GM19438 (cell line): ENCODE measurements at regions not wholly inside any gene's neighbourhood (a gene's known extent, or its start where the extent isn't known, plus 50 kb on each side); places are given as distances from the start of the nearest gene placed in this dataset.
A peak's percentile ranks its signal among the peaks of the same experiment; 100 is the strongest.

Source experiments
- ATAC-seq: cut with Tn5 transposase; IDR thresholded peaks from one replicate; pipeline ENCODE4 v1.9.1; 2021; ENCODE audit warnings: low read depth; ENCODE audit not compliant: unreplicated experiment

DNA sequence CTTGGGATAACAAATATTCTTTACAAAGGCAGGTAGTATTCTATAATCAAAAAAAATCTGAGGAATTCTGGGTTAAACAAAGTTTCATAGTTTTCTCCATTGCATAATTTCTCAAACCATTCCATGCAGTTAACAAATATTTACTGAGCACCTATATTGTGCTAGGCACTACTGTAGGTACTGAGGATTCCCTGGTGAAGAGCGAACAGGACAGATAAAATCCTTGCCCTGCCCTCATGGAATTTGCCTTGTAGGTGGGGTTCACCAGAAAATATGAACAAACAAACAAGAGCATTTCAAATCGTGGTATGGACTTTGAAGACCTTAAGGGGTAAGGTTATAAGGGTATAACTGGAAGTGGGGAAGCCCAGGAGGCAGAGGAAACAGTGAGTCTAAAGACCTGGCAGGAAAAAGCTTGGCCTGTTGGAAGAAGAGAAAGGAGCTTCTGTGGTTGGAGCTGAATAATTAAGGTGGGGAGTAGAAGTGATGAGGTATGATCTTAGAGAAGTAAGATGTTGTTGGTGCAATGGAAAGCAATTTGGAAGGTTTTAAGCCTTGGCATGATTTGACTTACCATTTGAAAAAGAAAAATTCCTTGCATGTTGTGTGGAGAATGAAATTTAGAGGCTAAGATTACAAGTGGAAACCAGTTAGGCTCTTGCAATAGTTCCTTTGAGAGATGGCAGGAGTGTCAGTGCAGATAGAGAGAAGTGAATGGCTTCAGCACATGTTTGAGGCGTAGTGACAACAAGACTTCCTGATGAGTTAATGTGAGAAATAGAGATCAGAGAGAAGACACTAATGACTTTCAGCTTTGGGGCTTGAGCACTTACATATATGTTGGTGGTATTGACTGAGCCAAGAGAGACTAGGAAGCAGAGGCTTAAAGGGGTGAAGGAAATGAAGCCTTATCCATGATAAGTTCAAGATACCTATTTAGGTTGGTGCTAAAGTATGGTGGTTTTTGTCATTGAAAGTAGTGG lies 55.7 kb upstream of the PICALM start:
- ATAC-seq: no peak

DNA sequence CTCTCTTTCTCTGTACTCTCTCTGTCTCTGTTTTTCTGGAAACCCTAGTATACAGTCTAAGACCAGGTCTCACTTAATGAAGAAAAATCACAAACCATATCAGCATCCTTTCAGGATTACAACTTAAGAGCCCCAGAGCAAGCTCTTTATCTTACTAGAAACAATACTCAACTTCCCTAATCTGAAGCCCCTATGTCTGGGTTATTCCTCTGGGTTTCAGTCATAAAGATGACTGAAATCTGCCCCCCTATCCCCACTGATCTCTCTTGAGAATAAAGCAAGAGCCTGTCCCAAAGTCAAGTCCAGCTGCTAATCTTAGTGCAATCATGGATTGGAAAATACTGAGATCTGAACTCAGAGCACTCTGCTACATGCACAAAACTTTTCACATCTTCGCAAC lies 53.9 kb upstream of the PICALM start:
- no peak for ATAC-seq

DNA sequence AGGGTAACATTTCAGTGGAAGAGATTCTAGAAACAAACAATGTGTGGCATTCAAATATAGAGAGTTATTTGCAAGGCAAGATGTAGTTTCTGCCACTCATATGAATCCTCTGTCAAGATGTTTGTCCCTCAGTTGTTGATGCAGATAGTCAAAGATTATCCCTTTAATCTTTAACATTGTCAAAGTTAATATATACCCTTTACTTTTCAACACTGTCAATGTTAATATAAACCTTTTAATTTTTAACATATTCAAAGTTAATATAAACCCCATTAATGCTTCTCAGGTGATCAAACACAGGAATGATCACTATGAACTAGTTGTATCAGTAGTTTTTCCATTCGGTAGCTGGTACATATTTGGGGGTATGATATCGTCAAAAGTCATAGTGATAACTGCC lies 51.9 kb upstream of the PICALM start:
- peak; percentile 31 for ATAC-seq

DNA sequence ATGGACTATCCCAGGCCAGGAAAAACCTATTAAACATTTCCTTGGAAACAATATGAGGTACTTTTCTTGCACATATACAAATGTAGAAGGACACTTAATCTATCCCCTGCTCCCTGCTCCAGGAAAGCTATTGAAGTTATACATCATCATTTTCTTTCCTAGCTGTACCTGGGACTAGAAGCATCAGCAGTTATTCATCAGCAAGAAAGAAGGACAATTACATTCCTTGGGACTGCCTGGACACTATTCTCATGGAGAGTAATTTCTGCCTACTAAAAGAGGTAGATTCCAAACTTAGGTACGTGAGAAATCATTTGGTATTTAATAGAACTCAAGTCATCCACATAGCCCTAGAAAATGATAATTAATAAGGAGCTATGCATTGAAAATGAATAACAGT lies 51.0 kb upstream of the PICALM start:
- no peak for ATAC-seq

DNA sequence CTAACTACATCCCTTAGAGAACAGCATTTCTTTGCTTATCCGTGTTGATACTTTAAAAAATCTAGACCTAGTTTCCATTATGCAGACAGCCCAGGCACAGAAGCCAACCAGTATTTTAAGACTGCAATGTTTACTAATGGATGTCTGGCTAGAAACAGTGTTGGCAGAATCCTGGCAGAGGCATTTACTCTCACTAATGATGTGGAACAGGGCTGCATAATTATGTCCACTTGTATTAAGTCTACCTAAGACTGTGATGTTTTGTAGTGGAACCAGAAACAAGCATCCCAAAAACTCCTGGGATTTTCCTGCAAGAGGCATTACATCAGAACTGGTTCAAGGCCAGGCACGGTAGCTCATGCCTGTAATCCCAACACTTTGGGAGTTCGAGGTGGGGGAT lies 50.2 kb upstream of the PICALM start:
- ATAC-seq: no peak
